Tibial artery (tissue), 4 donors: ENCODE measurements at regions not wholly inside any gene's neighbourhood (a gene's known extent, or its start where the extent isn't known, plus 50 kb on each side); places are given as distances from the start of the nearest gene placed in this dataset.
A peak's percentile ranks its signal among the peaks of the same experiment; 100 is the strongest.
"Not testable (repeated sequence)": the region's sequence is repeated elsewhere in the genome, so short reads cannot be mapped to it uniquely, and the experiment has no call there.

Experiments used
- DNase-seq, 2 donors: peaks; one replicate each; pipeline ENCODE4 v3.0.0-alpha.2; 2019
- H3K27ac ChIP-seq, 2 donors: fragments of 200-600 bp; sonication (generic) in 1 of 2; 1 replicate in 1 of 2; 2 replicates in 1 of 2; pipeline ENCODE4 v1.5.1; 2018 to 2019; ENCODE audit warnings: mild to moderate bottlenecking in 1 of 2
- H3K27me3 ChIP-seq, 2 donors: fragments of 200-600 bp; sonication (generic) in 1 of 2; one replicate each; pipeline versions ENCODE4 v1.5.1 to v1.6.0; 2016 to 2019
- H3K36me3 ChIP-seq, 3 donors: fragments of 200-600 bp; sonication (generic) in 2 of 3; one replicate each; pipeline ENCODE4 v1.5.1; 2016 to 2019; ENCODE audit warnings: mild to moderate bottlenecking in 2 of 3
- H3K4me1 ChIP-seq, 4 donors: fragments of 200-600 bp; sonication (generic) in 2 of 4; 1 replicate in 3 of 4; 2 replicates in 1 of 4; pipeline ENCODE4 v1.5.1; 2016 to 2019
- H3K4me3 ChIP-seq, 2 donors: fragments of 200-600 bp; sonication (generic) in 1 of 2; 1 replicate in 1 of 2; 2 replicates in 1 of 2; pipeline ENCODE4 v1.5.1; 2018 to 2019; ENCODE audit warnings: mild to moderate bottlenecking in 2 of 2
- H3K9me3 ChIP-seq, 3 donors: fragments of 200-600 bp; sonication (generic) in 1 of 3; one replicate each; pipeline ENCODE4 v1.5.1; 2016 to 2019
- intact Hi-C: fragments of 100-400 bp; cut with DNase I; formaldehyde crosslinking; loops from one replicate; pipeline ENCODE4 v1.15.0; 2023; ENCODE audit warnings: low total_unique reads
- TF ChIP-seq, protein P1 (sequence below), 2 experiments: fragments of 200-600 bp in 1 of 2; fragments of 450-650 bp in 1 of 2; IDR thresholded peaks; one replicate each; pipeline ENCODE4 v1.5.1; 2017 to 2019; ENCODE audit warnings: antibody characterized with exemption in 2 of 2, mild to moderate bottlenecking in 1 of 2, moderate library complexity in 1 of 2

DNA sequence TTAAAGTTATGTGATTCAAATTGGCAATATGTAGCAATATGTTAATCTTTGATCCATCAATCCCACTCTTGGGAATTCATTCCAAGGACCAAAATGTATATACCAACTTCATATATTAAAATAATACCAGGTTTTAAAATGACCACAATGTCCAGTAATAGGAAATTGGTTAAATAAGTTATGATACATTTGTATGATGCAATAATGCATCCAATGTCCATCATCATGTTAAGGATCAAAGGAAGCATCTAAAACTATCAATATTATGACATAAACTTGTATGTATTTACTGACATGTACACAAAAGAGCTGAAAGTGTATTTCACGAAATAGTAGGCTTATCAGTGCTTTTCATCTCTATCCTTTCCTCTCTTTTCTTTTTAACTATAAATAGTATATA, 406.0 kb downstream of the RSL24D1 start:
- Histone ChIP-seq H3K27ac (no peak overlapping the region), H3K36me3 (no peaks in the 10 kb centered on the region), H3K4me3 (no peak overlapping the region), H3K4me1 (peaks cover 0 to 27% (median 3%) of the 10 kb centered on the region in 4 donors), H3K9me3 (no peaks in the 10 kb centered on the region), H3K27me3 (no peaks in the 10 kb centered on the region)
- intact Hi-C loops: no loop called here
- TF ChIP-seq, protein P1, sequence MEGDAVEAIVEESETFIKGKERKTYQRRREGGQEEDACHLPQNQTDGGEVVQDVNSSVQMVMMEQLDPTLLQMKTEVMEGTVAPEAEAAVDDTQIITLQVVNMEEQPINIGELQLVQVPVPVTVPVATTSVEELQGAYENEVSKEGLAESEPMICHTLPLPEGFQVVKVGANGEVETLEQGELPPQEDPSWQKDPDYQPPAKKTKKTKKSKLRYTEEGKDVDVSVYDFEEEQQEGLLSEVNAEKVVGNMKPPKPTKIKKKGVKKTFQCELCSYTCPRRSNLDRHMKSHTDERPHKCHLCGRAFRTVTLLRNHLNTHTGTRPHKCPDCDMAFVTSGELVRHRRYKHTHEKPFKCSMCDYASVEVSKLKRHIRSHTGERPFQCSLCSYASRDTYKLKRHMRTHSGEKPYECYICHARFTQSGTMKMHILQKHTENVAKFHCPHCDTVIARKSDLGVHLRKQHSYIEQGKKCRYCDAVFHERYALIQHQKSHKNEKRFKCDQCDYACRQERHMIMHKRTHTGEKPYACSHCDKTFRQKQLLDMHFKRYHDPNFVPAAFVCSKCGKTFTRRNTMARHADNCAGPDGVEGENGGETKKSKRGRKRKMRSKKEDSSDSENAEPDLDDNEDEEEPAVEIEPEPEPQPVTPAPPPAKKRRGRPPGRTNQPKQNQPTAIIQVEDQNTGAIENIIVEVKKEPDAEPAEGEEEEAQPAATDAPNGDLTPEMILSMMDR (IDR thresholded peaks at IDR 0.05): no peak
- no peak for DNase-seq

- Histone ChIP-seq H3K36me3 (no peaks in the 10 kb centered on the region), H3K4me3 (no peak overlapping the region), H3K27me3 (no peaks in the 10 kb centered on the region), H3K9me3 (no peaks in the 10 kb centered on the region), H3K4me1 (peaks cover 0 to 27% (median 3%) of the 10 kb centered on the region in 4 donors), H3K27ac (peak overlapping the region; percentile 41 to 49)
- intact Hi-C loops: no loop called here
- DNase-seq: no peak
- TF ChIP-seq, protein P1 (IDR thresholded peaks at IDR 0.05): no peak
These were observed 407.4 kb downstream of the RSL24D1 start for GRCh38 chr15:54789376-54789775.

- DNase-seq, intact Hi-C loops, H3K9me3 ChIP-seq, H3K4me1 ChIP-seq, H3K4me3 ChIP-seq, H3K27ac ChIP-seq, H3K36me3 ChIP-seq, H3K27me3 ChIP-seq: not testable (repeated sequence)
These were observed 415.5 kb downstream of the RSL24D1 start for GRCh38 chr15:54781220-54781619.

DNA sequence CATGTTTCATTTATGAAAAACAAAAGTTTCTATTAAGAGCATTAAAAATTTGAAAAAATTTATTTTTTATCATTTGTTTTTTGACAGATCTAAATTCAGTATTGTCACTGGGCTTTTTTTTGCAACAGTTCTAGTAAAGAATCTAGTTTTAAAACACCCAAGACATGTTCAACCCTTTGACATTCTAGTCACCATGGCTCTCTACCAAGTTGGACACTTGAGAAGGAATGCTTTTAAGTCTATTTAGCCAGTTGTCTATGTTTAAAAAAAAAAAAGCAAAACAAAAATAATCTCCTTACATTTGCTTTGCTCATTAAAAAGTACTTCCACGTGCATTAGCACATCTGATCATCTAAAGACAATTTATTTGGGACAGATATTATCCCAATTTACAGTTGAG, 417.5 kb downstream of the RSL24D1 start:
- DNase-seq: no peak
- Histone ChIP-seq H3K4me1 (no peaks in the 10 kb centered on the region), H3K9me3 (no peaks in the 10 kb centered on the region), H3K36me3 (no peaks in the 10 kb centered on the region), H3K27ac (no peak overlapping the region), H3K4me3 (no peak overlapping the region), H3K27me3 (no peaks in the 10 kb centered on the region)
- intact Hi-C loops: no loop called here
- TF ChIP-seq, protein P1 (IDR thresholded peaks at IDR 0.05): no peak

DNA sequence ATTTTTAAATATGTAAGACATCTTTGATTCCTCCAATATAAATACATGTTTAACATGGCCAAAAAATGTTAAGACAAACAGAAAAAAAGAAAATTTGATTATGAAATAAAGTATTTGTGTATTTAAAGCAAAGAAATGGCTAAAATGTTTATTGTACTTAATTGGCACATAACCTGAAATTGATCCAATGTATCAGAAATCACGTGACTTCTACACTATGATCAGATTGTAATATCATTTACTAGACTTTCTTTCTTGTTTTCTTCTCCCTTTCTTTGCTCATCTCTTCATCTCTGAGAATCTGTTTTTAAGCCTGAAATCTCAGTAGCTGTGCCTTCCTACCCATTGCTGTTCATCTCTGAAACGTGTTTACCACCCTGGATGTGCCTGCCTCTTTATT, 420.3 kb downstream of the RSL24D1 start:
- DNase-seq: no peak
- no peak overlapping the region for H3K27ac ChIP-seq
- H3K27me3 ChIP-seq: no peaks in the 10 kb centered on the region
- H3K9me3 ChIP-seq: no peaks in the 10 kb centered on the region
- TF ChIP-seq, protein P1 (IDR thresholded peaks at IDR 0.05): no peak
- no peaks in the 10 kb centered on the region for H3K4me1 ChIP-seq
- no peak overlapping the region for H3K4me3 ChIP-seq
- intact Hi-C loops: no loop called here
- H3K36me3 ChIP-seq: no peaks in the 10 kb centered on the region

DNA sequence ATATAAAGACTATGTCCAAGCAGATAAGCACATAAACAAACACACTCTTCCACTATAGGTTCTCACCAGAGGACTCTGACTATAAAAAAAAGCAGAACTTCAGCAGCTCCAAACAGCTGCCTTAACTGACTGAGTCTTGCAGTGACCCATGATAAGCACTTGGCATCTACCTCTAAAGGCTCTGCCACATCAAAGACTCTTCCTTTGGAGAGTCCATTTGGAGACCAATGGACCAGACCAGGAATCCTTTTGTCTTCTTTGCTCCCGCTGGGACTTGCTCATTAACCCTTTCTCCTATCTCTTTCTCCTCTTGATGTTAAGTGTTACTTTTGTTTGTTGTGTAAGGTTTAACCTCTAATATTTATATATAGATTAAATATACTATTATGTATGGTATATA, 424.1 kb downstream of the RSL24D1 start:
- H3K27ac ChIP-seq: no peak overlapping the region
- H3K4me3 ChIP-seq: no peak overlapping the region
- H3K9me3 ChIP-seq: no peaks in the 10 kb centered on the region
- TF ChIP-seq, protein P1 (IDR thresholded peaks at IDR 0.05): no peak
- H3K27me3 ChIP-seq: no peaks in the 10 kb centered on the region
- H3K36me3 ChIP-seq: no peaks in the 10 kb centered on the region
- peaks cover 0 to 4% (median 0%) of the 10 kb centered on the region in 4 donors for H3K4me1 ChIP-seq
- no peak for DNase-seq
- intact Hi-C loops: no loop called here

- H3K27me3 ChIP-seq, H3K4me1 ChIP-seq, intact Hi-C loops, H3K4me3 ChIP-seq, H3K27ac ChIP-seq, H3K9me3 ChIP-seq, H3K36me3 ChIP-seq: not testable (repeated sequence)
- peak in 1 of 2 donors; percentile 20 for DNase-seq
These were observed 447.3 kb downstream of the RSL24D1 start for GRCh38 chr15:54749461-54749860.
